GM19023 (cell line): ENCODE measurements at regions not wholly inside any gene's neighbourhood (a gene's known extent, or its start where the extent isn't known, plus 50 kb on each side); places are given as distances from the start of the nearest gene placed in this dataset.
"Not testable (repeated sequence)": the region's sequence is repeated elsewhere in the genome, so short reads cannot be mapped to it uniquely, and the experiment has no call there.

ENCODE experiments used
- ATAC-seq: cut with Tn5 transposase; IDR thresholded peaks from one replicate; pipeline ENCODE4 v1.9.1; 2021; ENCODE audit warnings: mild to moderate bottlenecking, moderate library complexity; ENCODE audit not compliant: unreplicated experiment

- ATAC-seq: no peak
Measured at GRCh38 chr2:216942465-216942864, 82.6 kb upstream of the TNP1 start.

GRCh38 chr2:216942016-216942415, 82.2 kb upstream of the TNP1 start:
- no peak for ATAC-seq

DNA sequence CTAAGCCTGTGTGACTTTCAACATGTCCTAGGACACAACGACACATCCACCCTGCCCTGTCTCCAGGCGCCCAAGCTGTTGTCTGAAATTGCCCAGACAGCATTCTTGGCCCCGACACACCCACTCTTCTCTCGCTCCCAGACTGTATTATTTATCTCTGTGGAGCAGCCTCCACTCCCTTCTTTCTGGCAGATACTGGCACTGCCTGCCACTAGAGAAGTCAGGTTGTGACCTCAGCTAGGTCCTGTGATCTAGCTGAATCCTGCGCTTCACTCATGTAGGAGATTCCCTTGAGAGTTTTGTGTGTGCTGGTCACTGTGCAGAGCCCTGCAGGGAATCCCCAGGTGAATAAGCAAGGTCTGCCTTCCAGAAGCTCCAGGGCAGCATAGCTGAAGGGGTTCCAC, 77.1 kb upstream of the TNP1 start:
- no peak for ATAC-seq

- no peak for ATAC-seq
Measured at GRCh38 chr2:216934623-216935022, 74.8 kb upstream of the TNP1 start.

- ATAC-seq: no peak
Measured at GRCh38 chr2:216934151-216934550, 74.3 kb upstream of the TNP1 start.

DNA sequence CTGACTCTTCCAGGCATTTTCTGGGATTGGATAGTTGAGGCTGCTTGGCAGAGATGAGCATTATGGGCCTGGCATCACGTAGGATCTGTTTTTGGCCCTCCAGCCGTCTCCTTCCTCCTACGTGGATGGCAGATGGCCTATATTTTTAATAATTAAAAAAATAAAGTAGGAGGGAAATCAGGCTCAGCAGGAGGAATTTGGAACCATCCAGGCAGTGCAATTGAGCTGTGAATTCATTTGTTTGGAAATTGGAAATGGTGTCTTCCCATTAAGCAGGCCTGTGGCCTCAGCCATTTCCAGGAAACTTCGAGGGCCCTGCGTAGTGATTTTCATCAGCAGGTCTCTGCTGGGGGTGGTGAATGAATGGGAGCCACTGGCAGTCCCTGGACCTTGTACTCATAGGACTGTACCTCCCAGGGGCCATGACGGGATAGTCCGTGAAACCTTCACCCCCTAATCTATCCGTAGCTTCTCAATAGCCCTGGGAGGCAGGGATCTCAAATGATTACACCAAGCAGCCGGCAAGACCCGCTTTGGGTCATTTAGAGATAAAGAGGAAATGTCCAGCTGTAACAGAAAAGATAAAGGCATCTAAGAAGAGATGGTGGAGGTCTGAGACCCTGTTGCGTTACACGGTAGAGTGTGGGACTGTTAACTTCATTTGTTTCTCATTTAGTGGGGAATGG, 73.1 kb upstream of the TNP1 start:
- no peak for ATAC-seq

- ATAC-seq: no peak
Measured at GRCh38 chr2:216932113-216932862, 72.4 kb upstream of the TNP1 start.

DNA sequence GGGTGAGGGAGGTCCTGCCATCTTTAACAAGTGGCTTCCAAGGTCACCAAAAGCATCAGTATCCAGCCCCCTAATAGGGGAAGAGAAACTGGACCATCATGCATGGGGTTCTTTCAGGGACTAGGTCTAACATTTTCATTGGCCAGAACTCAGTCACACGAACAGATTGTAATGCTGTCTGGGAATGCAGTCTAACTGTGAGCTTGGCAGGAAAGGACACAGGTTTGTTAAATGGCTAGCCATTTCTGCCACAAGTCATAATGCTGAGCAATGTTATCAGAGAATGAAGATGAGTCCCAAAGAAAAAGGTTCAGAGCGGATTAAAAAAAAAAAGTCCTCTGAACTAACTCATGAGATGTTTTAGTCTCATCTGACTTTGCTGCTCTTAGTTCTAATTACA, 70.9 kb upstream of the TNP1 start:
- ATAC-seq: no peak

- ATAC-seq: not testable (repeated sequence)
Measured at GRCh38 chr2:216929338-216929737, 69.5 kb upstream of the TNP1 start.

GRCh38 chr2:216927163-216927562, 67.3 kb upstream of the TNP1 start:
- no peak for ATAC-seq

DNA sequence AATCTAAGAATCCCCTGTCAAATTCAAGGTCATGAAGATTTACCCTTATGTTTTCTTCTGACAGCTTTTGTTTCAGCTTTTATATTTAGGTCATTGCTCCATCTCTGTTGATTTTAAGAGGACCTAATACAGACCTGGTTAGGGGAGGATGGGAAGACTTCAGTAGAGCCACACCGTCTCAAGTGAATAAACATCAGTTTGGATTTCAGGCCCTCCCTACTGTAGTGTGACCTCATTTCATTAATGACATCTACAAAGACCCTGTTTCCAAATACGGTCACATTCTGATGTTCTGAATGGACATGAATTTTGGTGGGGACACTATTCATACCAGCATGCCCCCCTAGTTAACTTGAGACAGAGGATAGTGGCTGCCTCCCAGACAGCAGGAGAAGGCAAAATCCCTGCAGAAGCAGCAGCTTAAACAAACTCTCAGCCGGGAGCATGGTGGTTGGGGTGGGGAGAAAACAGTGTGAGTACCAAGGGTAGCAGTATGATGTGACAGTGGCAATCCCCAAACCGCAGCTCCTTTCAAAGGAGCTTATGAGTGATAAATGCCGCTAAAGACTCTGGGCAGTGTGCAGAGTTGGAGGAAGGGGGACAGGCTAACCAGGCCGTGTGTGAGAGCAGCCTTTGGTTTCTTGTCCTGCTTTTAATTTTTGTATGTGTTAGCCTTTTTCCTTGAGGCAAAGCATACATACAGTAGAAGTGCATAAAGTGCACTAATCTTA, 65.9 kb upstream of the TNP1 start:
- ATAC-seq: no peak

DNA sequence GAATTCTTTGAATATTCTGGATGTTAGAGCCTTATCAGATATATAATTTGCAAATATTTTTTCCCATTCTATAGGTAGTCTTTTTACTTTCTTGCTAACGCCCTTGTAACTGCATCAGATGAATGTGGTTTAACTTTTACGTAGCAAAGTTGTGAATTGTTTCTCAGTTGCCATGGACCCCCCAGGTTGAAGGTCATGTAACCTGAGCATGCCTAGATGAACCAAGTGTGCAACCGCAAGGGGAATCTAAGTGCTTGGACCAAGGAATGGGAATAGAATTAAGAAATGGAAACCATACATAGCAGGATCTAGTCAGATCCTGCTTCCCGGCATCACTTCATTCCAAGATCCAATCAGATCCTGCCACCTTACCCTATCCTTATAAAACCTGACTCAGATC, 65.1 kb upstream of the TNP1 start:
- ATAC-seq: no peak

DNA sequence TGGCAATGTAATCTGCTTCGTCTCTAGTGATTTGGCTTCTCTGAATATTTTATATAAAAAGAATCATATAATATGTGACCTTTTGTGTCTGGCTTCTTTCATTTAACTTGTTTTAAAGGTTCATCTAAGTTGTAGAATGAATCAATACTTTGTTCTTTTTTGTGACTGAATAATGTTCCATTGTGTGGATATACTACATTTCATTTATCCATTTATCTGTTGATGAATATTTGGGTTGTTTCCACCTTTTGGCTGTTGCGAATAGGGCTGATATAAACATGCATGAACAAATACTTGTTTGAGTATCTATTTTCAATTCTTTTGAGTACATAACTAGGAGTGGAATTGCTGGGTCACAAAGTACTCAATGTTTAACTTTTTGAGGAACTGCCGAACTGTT, 63.8 kb upstream of the TNP1 start:
- no peak for ATAC-seq

GRCh38 chr2:216922175-216922780, 62.4 kb upstream of the TNP1 start:
- ATAC-seq: no peak

DNA sequence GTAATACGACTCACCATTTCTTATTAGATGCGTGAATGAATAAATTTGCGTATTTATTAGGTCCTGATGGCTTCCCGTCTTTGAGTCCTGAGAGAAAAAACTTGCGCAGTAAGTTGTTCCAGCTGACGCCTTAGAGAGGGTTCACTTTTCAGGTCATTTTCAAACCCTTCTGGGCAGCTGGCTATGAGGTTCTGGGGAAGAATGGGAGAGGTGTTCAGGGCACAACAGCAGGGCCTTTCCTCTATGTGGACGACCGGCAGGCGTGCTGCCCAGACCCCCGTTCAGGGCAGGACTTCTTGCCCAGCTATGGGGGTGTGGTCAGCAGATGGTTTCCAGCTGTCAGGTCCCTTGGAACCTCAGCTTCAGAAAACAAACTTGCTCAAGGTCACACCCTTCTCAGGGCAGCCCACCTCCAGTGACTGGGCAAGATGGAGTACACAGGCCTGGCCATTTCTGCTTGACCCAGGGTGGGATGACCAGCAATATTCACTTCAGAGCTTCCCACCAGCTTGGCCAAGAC, 61.1 kb upstream of the TNP1 start:
- no peak for ATAC-seq

- ATAC-seq: no peak
Measured at GRCh38 chr2:216920143-216920876, 60.4 kb upstream of the TNP1 start.

DNA sequence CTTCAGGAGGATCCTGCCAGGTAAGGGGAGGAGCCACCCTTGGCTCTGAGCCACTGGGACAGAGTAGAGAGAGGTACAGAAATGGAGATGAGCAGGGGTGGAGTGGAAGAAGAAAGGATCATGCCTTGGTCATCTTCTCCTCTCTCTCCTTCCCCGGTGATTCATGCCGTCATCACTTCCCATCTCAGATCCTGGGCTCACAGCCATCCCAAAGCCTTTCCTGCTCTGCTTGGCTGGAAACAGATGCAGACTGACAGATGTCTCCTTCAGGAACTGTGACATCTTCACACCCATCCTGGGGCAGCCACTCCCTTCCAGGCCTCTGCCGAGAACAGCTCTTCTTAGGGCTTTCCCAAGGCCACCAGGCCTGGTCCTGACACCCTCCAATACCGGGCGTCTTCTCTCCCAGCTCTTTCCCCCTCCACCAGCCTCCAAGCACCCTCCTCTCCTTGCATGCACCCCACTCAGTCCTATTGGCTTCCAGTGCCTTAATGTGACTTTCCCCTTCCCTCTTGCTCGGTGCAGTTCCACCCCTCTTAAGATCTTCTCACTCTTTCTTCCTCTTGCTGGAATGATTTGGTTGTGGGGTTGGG, 58.3 kb upstream of the TNP1 start:
- ATAC-seq: no peak

DNA sequence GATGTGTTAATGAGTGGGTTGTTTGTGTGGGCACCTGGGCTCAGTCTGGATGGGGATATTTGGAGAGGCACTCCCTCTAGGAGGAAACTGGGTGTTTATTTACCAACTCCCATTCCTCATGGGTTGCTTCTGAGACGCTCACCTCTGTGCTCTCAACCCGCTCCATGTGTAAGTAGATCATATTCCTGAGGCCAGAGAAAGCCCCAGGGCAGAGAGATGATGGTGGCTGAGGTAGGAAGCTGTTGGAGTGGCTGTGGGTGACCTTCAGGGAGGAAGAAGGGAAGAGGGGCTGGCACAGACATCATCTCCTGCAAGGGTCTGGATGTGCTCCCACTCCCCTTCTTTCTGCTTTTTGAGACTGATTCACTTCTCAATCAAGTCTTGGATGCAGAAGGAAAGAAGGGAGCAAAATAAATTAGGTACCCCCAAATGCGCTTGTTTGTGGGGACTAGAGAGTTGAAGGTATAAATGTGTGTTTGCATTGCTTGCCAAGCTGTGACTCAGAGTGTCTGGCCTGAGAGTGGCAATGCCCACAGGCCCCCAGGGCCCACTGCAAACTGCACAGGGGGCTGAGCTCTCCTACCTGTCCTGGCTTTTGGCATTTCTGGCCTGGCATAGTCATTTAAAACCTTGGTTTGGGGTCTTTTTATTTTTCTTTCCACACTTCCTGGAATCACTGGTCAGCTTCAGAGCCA, 57.2 kb upstream of the TNP1 start:
- no peak for ATAC-seq

DNA sequence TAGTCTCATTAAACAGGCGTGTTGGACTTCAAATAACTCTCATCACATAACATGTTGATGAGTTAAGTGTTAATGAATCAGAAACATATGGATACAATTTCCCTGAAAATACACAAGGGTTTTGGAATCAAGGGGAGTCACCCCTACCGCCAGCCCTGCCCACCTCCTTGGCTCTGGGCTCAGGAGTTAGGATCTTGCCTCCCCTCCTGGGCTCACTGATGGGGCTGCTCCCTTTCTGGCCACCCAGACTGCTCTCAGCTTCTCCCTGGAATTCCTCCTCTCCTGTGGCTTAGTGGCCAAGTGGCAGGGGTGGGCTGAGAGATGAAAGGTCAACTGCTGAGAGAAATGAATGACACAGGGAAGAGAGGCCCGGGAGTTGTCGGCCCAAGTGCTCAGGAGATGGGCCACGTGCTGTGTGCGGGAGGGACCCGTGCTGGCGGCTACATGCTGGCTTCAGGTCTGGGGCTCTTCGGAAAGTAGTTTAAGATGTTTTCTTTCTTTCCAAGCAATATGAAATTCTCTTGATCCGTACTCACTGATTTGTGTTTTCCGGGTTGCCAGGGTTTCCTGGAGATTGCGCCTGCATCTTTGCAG, 55.8 kb upstream of the TNP1 start:
- no peak for ATAC-seq
